Right lung (tissue), 2 donors: ENCODE measurements at regions not wholly inside any gene's neighbourhood (a gene's known extent, or its start where the extent isn't known, plus 50 kb on each side); places are given as distances from the start of the nearest gene placed in this dataset.
A peak's percentile ranks its signal among the peaks of the same experiment; 100 is the strongest.
"Not testable (repeated sequence)": the region's sequence is repeated elsewhere in the genome, so short reads cannot be mapped to it uniquely, and the experiment has no call there.

ENCODE experiments used
- DNase-seq, 2 donors: peaks; one replicate each; pipeline ENCODE4 v3.0.0-alpha.2; 2013

DNA sequence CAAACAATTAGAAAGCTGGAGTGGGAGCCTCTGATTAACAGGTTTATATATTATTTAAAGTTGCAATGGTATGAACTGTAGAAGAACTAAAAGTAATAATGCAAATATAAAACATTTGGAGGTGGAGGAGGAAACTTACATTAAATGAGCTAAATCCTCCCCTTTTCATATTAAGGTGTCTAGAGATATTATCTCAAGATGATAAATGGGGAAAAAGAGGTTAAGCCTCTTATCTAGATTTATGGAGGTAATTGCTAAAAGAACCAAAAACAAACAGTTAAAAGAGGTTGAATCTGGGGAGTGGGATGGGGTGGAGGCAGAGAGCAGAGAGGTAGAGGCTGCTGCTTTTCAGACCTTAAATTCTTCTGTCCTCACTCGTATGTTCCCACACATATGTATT lies 147.8 kb upstream of the SLC24A2 start:
- no peak for DNase-seq

DNA sequence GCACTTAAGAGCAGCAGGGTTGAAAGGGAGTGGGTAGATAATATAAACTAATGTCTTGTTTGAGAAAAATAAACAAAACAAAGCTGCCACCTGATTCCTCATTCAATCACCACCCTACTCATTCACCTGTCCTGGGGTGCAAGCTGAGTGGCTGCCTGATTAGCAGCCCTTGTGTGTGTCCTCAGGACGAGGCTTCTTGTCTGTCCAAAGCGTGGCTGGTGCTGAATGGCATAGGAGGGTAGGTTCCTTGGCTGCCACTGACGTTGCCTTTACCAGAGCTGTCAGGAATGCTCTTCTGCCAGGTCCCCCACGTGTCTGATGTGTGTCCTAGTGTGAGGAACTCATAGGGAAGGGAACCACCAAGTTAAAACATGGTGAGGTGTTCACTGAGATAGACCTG lies 146.6 kb upstream of the SLC24A2 start:
- no peak for DNase-seq

DNA sequence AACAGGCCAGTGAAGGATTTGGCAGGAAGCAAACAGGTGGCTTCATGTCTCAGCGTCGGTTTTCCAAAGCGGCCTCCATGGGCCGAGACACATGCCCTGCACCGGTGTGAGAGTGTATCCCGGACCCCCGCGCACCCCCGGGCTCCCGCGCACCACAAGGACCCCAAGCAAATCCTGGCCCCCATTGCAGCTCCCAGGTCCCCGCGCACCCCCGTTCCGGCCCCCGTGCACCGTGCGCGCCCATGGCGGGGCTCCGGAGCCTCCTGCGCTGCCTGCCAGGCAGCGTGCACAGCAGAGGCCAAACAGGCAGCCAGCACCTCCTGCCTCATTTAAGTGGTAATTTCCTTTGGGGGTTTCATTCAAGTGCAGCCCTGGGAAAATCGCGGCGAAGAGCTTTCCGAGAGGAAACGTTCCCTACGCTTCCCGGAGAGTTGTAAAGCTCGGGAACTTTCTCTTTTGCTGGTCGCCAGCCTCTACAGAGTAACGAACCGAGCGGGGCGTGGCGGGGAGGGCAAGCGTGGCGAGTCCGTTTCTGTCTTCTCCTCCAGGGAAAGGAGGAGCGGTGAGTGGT lies 145.5 kb upstream of the SLC24A2 start:
- DNase-seq, result peak in 1 of 2 donors; percentile 35

DNA sequence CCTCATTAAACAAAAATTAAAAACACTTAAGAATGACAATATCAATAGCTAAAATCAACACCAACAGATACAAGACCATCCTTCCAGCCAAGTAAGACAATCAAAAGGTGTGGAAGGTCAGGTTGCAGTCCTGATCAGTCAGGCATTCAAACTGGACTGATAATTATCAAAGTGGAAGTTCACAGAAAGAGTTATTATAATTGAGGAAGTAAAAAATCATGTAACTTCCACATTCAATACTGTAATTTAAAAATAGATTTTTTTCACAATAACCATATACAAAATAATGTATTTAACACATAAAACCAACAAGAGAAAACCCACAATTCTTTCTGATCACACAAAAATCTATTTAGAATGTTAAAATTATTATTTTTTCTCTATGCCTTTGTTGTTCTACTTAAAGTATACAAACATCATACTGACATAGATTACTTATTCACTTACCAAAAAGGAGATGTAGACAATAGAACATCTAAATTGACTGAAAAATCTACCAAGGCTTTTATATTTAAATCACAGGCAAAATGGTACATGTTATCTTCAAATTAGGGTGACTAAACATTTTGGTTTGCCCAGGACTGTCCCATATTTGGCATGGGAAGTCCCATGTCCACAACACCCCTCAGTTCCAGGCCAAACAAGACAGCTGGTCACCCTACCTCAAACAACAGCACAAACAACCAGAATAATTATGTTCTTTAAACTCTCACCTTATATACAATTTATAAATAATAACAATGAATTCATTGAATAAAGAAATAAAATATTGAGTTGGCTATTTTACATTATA lies 142.5 kb upstream of the SLC24A2 start:
- no peak for DNase-seq

DNA sequence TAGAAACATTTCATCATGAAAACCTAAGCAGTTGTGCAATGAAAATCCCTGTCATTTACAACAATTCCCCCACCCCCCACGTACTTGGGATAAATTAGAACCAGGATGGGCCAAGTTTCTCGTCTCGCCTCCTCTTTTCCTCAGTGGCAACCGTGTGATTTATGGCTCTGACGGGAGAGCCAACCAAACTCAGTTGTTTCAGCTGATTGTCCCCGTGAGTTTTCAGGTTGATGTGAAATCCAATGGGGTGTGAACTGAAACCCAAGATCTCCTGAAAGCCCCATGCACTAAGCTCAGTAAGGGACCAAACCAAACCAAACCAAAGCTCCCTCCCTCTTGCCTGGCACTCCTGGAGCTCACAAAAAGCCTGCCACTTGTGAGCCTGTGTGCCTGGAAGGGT lies 138.7 kb upstream of the SLC24A2 start:
- no peak for DNase-seq

DNA sequence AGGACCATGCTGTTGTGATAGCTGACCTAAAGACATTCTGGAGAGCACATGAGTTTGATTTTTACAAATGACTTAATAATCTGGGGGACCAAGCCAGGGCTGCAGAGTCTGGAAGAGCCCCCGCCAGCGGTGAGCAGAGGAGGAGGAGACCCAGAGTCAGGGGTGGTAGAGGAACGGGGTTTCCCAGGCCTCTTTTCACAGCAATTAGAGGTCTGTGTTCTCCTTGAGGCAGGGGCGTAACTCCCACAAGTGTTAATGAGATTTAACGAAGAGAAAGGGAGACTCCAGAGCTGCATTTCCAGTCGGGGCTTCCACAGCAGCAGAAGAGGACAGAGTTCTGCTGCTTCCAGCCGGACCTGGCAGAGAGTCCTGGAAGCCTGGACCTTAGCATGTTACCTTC lies 137.9 kb upstream of the SLC24A2 start:
- no peak for DNase-seq

DNA sequence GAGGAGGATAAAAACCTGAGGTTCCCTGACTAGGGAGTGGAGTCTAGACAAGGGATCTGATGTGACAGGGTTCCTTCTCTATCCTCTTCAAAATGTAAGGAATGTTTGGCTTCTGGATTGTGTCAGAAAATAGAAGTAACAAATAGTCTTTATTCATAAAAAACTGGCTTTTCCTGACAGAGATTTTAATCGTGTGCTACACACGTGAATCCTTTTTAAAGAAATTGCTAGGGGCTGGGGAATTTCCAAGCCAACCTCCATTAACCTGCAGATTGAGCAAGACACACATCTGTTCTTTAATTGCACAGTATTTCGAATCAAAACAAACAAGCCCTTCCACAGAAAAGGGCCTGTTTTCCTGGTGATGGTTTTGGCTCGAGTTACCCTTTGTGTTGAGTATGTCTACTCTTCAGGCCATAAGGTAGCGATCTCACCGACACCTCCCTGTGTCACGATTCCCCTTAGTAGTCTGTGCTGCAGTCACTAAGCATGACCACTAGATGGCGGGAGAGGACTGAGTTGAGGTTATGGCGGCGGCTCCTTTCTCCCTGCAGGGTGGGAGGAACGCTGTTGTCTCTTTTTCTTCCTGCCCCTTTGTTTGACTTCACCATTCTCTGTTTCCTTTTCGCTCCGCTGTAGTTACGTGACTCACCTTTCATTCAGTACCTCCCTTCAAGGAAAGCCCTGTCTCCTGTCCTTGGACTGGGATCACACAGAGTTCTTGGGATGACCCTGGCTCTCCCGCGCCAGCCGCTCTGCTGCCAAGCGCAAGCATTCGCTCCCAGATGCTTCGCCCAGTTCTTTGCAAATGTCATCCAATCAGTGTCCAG lies 137.1 kb upstream of the SLC24A2 start:
- peak; percentile 78 to 82 for DNase-seq

DNA sequence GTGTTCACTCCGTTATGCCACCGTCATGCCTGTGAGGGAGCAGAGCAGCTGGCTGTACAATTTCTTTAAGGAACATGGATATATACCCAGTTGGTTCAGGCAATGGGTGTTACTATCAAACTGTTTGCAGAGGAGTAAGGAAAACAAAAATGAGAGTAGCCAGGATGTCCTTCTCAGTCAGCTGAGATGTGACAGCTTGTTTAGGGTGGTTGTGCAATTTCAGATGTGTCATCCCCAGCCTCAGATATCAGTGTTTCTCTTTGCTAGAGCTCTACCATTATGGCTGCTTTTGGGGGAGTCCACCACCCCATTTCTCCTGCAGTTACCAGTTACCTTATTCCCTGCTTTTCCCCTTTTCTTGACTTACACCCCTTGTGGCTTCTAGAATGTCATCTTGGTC lies 135.2 kb upstream of the SLC24A2 start:
- DNase-seq, result no peak

DNA sequence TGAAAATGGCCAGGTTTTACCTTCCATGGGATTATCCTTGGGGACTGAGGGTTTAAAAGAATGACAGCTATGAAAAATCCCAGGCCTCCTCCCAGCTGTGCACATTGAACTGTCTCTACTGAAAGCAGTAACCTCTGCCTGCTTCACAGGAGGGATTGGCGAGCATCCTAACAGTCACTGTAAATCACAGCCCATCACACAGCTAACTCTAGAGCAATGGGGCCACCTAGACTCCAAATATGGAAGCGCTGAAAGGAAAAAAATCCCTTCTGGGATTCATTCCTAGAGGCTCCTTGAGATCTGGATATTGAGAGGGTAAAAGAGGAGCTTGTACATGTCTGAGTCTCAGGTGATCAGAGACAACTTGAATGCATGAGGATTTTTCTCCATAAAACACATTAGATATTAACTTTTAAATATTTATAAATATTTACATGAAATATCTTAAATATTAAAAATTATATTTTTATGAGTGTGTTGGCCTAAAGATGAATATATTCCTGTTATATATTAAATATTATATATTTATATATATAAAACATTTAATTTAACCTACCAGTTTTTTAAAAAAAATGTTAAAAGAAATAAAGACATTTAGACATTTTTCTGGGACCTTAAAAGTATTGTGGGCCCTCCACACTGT lies 133.8 kb upstream of the SLC24A2 start:
- peak in 1 of 2 donors; percentile 42 for DNase-seq

DNA sequence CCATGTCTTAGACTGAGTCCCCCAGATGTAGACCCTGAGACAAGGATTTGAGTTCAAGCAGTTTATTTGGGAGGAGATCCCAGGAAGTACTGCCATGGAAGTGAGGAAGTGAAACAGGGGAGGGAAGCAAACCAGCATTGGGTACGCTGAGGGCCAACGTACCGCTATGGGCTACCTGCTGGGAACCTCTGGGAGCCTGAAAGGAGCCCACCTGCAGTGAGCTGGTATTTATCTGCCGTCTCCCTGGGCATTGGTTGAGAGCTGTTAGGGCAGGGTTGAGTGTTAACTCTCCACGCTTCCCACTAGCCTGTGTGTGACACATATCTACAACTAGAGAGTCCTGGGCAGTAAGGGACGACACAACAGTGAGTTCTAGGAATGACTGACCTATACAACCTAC lies 131.6 kb upstream of the SLC24A2 start:
- DNase-seq, result no peak

DNA sequence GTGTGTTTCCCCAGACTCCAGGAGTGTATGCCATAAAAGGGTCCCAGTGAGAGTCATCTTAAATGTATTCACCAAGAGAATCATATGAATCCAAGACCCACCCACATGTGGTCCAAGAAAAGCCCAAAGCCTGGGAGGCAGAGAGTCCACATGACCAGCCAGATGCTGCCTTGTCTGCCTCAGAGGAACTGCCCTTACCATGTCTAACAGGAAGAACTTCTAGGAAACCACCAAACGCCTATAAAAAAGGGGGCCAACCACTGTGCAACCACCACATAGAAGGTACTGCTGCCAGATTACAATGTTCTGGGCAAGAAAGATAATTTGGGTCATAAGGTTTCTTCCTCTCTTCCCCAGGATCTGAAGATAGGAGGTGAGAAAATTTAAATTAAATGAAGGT lies 129.8 kb upstream of the SLC24A2 start:
- no peak for DNase-seq

DNA sequence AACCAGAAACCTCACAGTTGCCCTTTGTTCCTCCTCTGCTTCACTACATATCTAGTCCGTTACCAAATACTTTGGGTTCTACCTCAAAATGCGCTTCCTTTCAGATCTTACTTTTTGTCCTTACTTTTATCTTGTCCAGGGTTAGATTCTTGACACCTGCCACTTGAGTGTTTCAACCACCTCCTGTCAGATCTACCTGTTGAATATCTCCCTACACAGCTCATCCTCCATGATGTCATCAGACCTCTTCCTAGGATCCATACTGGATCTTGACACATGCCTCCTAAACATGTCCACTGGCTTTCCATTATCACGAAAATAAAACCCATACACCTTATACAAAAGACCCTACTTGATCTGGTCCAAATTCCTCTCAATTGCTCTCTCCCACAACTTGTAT lies 125.2 kb upstream of the SLC24A2 start:
- no peak for DNase-seq

DNA sequence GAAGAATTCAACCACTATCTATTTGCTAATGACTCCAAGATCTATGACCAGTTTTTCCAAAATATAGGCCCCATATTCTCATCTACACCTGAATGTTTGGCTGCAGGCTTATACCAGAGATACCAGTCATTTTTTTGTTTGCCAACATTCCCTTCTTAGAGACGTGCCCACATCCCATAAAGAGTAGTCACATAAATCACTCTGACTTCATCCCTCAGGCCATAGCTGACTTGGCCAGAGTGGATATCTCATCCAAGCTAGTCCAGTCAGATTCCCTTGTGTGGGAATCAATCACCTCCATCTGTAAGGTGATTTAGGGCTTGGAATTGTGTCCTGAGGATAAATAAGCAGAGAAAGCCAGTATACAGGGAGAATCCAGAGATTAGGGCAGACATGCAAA lies 124.3 kb upstream of the SLC24A2 start:
- no peak for DNase-seq

DNA sequence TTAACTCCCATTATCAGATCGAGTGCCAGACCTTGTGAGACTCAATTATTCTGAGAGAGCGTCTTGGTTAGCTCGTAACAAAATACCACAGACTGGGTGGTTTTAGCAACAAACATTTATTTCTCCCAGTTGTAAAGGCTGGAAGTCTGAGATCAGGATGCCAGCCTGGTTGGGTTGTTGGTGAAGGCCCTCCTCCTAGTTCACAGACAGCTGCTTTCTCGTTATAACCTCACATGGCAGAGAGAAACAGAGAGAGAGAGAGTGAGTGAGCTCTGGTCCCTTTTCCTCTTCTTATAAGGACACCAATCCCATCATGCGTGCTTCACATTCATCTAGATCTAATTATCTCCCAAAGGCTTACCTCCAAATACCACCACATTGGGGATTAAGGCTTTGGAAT lies 114.2 kb upstream of the SLC24A2 start:
- no peak for DNase-seq

DNA sequence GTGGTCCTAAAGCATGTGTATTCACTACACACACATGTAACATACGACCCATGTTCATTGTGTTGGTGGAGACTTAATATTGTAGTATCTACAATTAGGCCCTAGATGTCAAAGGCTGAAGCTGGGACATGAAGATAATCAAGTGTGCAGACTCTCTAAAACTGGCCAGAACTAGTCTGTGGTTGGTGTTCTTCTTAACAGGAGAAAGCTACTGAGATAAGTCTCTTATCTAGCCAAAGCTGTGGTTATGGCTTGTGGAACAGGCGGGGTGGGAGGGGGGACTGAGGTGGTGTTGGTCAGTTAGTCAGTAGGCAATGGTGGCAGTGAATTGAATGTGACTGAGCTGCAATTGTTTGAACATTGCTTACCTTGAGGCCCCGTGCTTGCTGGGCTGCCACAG lies 112.7 kb upstream of the SLC24A2 start:
- DNase-seq, result no peak

DNA sequence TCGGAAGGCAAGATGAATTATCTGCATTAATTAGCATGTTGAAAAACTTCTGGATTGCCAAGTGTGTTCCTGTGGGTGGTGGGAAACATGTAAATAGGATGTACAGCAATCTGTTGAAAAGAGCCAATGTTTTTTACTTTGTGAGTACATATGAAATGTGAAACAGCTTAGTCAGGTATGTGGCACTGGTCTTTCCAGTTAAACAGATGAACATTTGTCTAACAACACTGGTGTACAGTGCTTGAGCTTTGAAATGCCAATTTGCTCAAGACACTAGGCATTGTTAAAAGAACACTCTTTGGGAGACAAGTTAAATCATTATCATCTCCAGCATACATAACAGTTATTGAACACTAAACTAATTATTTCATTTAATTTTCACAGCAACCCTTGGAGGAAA lies 107.3 kb upstream of the SLC24A2 start:
- no peak for DNase-seq

DNA sequence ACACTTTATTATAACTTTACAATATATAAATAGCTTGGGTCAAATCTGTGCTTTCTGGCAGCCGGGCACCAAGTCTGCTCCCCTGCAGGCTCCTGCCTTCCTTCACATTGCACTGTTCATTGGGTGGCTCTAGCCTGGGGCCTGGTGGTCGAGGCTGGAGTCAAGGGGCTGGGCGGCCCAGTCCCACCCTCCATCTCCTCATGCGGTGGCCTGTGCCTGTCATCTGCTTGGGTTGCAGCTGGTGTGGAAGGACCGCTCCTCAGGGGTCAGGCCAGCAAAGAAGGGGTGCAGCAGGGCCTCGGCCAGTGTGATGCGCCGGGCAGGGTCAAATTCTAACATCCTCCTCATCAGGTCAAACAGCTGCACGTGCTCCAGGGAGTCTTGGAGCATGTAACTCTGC lies 106.7 kb upstream of the SLC24A2 start:
- not testable (repeated sequence) for DNase-seq

DNA sequence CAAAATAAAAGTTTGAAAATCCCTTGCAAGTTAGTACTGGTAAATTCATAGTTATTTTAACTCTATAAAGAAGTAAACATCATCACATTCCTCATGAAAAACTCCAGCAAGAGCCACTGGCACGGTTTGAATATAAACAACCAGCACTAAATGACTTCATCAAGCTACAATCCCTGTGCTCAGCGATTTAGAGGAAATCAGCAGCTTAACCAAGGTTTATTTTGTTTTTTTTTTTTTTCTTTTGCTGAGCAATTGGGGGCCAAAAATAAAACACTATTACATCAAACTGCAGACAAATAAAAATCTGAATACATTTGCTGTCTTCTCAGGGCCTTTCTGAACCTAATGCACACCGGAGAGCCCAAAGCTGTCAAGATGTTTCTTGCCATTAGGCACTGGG lies 106.2 kb upstream of the SLC24A2 start:
- DNase-seq, result peak; percentile 27 to 40

DNA sequence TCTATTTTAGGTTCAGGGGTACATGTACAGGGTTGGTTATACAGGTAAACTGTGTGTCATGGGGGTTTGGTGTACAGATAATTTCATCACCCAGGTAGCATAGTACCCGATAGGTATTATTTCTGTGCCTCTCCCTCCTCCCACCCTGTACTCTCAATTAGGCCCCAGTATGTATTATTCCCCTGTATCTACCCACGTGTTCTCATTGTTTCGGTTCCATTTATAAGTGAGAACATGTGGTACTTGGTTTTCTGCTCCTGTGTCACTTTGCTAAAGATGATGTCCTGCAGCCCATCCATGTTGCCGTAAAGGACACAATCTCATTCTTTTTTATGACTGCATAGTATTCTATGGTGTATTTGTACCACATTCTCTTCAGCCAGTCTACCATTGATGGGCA lies 96.8 kb upstream of the SLC24A2 start:
- DNase-seq, result no peak

DNA sequence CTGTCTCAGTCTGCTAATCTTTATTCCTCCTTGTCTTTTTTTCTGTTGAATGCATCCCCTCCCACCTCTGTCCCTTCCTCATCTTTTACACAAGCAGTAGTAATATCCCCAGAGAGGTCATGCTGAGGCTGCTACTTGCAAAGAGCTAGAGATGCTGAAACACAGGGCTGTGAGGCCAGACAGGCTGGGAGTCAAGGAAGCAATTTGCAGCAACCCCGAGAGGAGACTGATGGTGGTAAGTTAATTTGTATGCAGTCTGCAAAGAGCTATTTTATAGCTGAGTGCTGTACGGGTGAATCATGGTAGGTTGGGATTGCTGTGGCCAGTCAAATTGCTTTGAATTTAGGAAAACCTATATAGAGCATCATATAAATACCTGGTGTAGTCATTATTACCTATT lies 90.2 kb upstream of the SLC24A2 start:
- no peak for DNase-seq

DNA sequence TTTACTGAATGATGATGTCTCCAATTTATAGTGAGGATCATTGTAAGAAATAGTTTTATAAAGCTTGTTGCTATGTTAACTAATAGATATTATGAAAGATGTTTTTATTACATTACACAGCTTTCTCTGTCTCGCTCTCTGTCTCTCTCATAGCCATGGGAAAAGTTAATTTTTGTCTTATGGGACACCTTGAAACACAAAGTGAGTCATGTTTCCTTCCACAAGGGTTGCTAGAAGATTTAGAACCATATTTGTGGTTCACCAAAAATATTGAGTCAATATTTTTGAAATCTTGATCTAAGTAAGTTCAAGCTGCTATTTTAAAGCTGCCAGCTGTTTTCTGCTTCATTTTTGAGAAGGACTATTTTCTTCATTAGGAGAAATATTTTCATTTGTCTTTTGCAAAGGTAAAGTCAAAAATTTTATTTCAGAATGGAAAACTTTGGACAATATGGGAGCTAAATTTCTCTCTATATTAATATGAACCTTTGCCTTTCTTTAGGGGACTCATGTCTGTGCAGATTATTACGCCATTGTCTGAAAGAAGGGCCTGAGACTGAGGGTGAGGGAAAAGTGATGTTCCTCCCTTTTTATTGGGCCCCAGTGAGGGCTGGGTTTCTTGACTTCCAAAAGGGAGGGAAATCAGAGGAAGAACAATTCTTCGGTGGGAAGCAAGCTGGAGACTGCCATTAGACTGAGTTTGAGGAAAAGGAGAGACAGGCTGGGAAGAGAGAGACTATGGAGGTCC lies 87.9 kb upstream of the SLC24A2 start:
- DNase-seq, result no peak
